ENCODE measurements at regions not wholly inside any gene's neighbourhood (a gene's known extent, or its start where the extent isn't known, plus 50 kb on each side); places are given as distances from the start of the nearest gene placed in this dataset.

- no peaks in the 10 kb centered on the region for H3K4me1 ChIP-seq (ENCODE audit: insufficient read depth, low read length)
- no peak overlapping the region for H3K27ac ChIP-seq (ENCODE audit: insufficient read length, low read depth, low read length)
- no peak overlapping the region for H4K5ac ChIP-seq (ENCODE audit: insufficient read length, low read depth, low read length)
- no peak overlapping the region for H4K91ac ChIP-seq (ENCODE audit: insufficient read length, low read depth, low read length)
- DNase-seq = no peak
- Mint-ChIP-seq H3K4me3 (no peak overlapping the region), H3K27me3 (ENCODE audit: low read depth) (no peaks in the 10 kb centered on the region), H3K27ac (no peak overlapping the region), H3K9me3 (peaks cover 0 to 2% of the 10 kb centered on the region in 2 experiments; a peak in 2 of 5 replicates), H3K4me1 (no peaks in the 10 kb centered on the region), H3K36me3 (ENCODE audit: insufficient read depth in 1 of 3, low read depth in 3 of 3) (no peaks in the 10 kb centered on the region; a peak in 1 of 7 replicates)
- no peak overlapping the region for H3K4me2 ChIP-seq (ENCODE audit: insufficient read depth, insufficient read length, low read length)
- TF ChIP-seq CTCF (conservative IDR thresholded peaks at IDR 0.05) = no peak
- H3K79me2 ChIP-seq (ENCODE audit: insufficient read depth, low read length) = no peaks in the 10 kb centered on the region
- no peaks in the 10 kb centered on the region for H3K27me3 ChIP-seq (ENCODE audit: insufficient read depth, low read length)
- H3K9ac ChIP-seq (ENCODE audit: extremely low read depth, insufficient read length, low read length) = no peak overlapping the region
- no CpG with 5 or more reads among the region's 4 CpGs for WGBS (ENCODE audit: extremely low coverage, insufficient read length, low lambda C conversion rate)
- no peaks in the 10 kb centered on the region for H3K9me3 ChIP-seq (ENCODE audit: control insufficient read depth, low read depth, low read length)
- no peak overlapping the region for H2BK12ac ChIP-seq (ENCODE audit: insufficient read length, low read depth, low read length)
- H2BK15ac ChIP-seq (ENCODE audit: low read depth, low read length) = no peak overlapping the region
- no peak overlapping the region for H3K4ac ChIP-seq (ENCODE audit: low read depth, low read length)
- no peak overlapping the region for H3K23ac ChIP-seq (ENCODE audit: insufficient read length, low read depth, low read length)
- H2BK120ac ChIP-seq (ENCODE audit: low read depth, low read length, poor library complexity, severe bottlenecking) = no peak overlapping the region
- no peak overlapping the region for H2BK20ac ChIP-seq (ENCODE audit: low read depth, low read length, poor library complexity, severe bottlenecking)
- no peaks in the 10 kb centered on the region for H3K79me1 ChIP-seq (ENCODE audit: insufficient read depth, low read depth, low read length, poor library complexity, severe bottlenecking)
- H4K20me1 ChIP-seq (ENCODE audit: control insufficient read depth, insufficient read depth, insufficient read length) = no peaks in the 10 kb centered on the region
- H3T11ph ChIP-seq (ENCODE audit: low read length) = no peak overlapping the region
- H3K23me2 ChIP-seq (ENCODE audit: insufficient read length, low read depth, low read length, poor library complexity, severe bottlenecking) = no peaks in the 10 kb centered on the region
- H2BK5ac ChIP-seq (ENCODE audit: insufficient read length, low read length) = no peak overlapping the region
- H3K18ac ChIP-seq (ENCODE audit: insufficient read length, low read depth, low read length) = no peak overlapping the region
- H4K8ac ChIP-seq (replicated peaks; ENCODE audit: insufficient read length, low read depth, low read length) = no peak overlapping the region
- H3K14ac ChIP-seq (ENCODE audit: insufficient read depth, low read length) = no peak overlapping the region
- no peak overlapping the region for H3K56ac ChIP-seq (ENCODE audit: insufficient read length, low read depth, low read length)
- H2AK5ac ChIP-seq (ENCODE audit: insufficient read length, low read length) = no peak overlapping the region
- no peak overlapping the region for H2AFZ ChIP-seq (ENCODE audit: low read length)
These were observed 250.8 kb downstream of the RDH14 start for GRCh38 chr2:18309627-18310026.
